ENCODE measurements at regions not wholly inside any gene's neighbourhood (a gene's known extent, or its start where the extent isn't known, plus 50 kb on each side); places are given as distances from the start of the nearest gene placed in this dataset.

GRCh38 chr1:80896781-80897356 is 903.9 kb upstream of the ADGRL2 start:
- no peaks in the 10 kb centered on the region for H3K27me3 ChIP-seq (replicated peaks; ENCODE audit: control insufficient read depth, insufficient read depth, low read length)
- H3K36me3 ChIP-seq (ENCODE audit: control insufficient read depth, insufficient read depth, low read length): no peaks in the 10 kb centered on the region
- H3K4me3 ChIP-seq (replicated peaks; ENCODE audit: low read depth, low read length): no peak overlapping the region
- DNase-seq (ENCODE audit: extremely low read depth, insufficient read length): no peak
- TF ChIP-seq CTCF (IDR thresholded peaks at IDR 0.05; ENCODE audit: insufficient read depth, low read length, poor library complexity, severe bottlenecking): no peak

- H3K36me3 ChIP-seq (ENCODE audit: control insufficient read depth, insufficient read depth, low read length): no peaks in the 10 kb centered on the region
- no peak for TF ChIP-seq CTCF (IDR thresholded peaks at IDR 0.05; ENCODE audit: insufficient read depth, low read length, poor library complexity, severe bottlenecking)
- no peaks in the 10 kb centered on the region for H3K27me3 ChIP-seq (replicated peaks; ENCODE audit: control insufficient read depth, insufficient read depth, low read length)
- H3K4me3 ChIP-seq (replicated peaks; ENCODE audit: low read depth, low read length): no peak overlapping the region
- no peak for DNase-seq (ENCODE audit: extremely low read depth, insufficient read length)
Measured at GRCh38 chr1:80894921-80895320, 905.8 kb upstream of the ADGRL2 start.

- no peak for TF ChIP-seq CTCF (IDR thresholded peaks at IDR 0.05; ENCODE audit: insufficient read depth, low read length, poor library complexity, severe bottlenecking)
- H3K36me3 ChIP-seq (ENCODE audit: control insufficient read depth, insufficient read depth, low read length): no peaks in the 10 kb centered on the region
- H3K4me3 ChIP-seq (replicated peaks; ENCODE audit: low read depth, low read length): no peak overlapping the region
- DNase-seq (ENCODE audit: extremely low read depth, insufficient read length): no peak
- no peaks in the 10 kb centered on the region for H3K27me3 ChIP-seq (replicated peaks; ENCODE audit: control insufficient read depth, insufficient read depth, low read length)
Measured at GRCh38 chr1:80893115-80893514, 907.6 kb upstream of the ADGRL2 start.

- DNase-seq (ENCODE audit: extremely low read depth, insufficient read length): no peak
- TF ChIP-seq CTCF (IDR thresholded peaks at IDR 0.05; ENCODE audit: insufficient read depth, low read length, poor library complexity, severe bottlenecking): no peak
- Histone ChIP-seq H3K36me3 (ENCODE audit: control insufficient read depth, insufficient read depth, low read length) (no peaks in the 10 kb centered on the region), H3K4me3 (replicated peaks; ENCODE audit: low read depth, low read length) (no peak overlapping the region), H3K27me3 (replicated peaks; ENCODE audit: control insufficient read depth, insufficient read depth, low read length) (no peaks in the 10 kb centered on the region)
Measured at GRCh38 chr1:80892539-80892938, 908.2 kb upstream of the ADGRL2 start.

GRCh38 chr1:80891871-80892270 is 908.9 kb upstream of the ADGRL2 start:
- DNase-seq (ENCODE audit: extremely low read depth, insufficient read length): no peak
- no peak overlapping the region for H3K4me3 ChIP-seq (replicated peaks; ENCODE audit: low read depth, low read length)
- H3K27me3 ChIP-seq (replicated peaks; ENCODE audit: control insufficient read depth, insufficient read depth, low read length): no peaks in the 10 kb centered on the region
- no peak for TF ChIP-seq CTCF (IDR thresholded peaks at IDR 0.05; ENCODE audit: insufficient read depth, low read length, poor library complexity, severe bottlenecking)
- no peaks in the 10 kb centered on the region for H3K36me3 ChIP-seq (ENCODE audit: control insufficient read depth, insufficient read depth, low read length)

GRCh38 chr1:80882553-80882952 is 918.2 kb upstream of the ADGRL2 start:
- DNase-seq (ENCODE audit: extremely low read depth, insufficient read length): no peak
- Histone ChIP-seq H3K27me3 (replicated peaks; ENCODE audit: control insufficient read depth, insufficient read depth, low read length) (no peaks in the 10 kb centered on the region), H3K4me3 (replicated peaks; ENCODE audit: low read depth, low read length) (no peak overlapping the region), H3K36me3 (ENCODE audit: control insufficient read depth, insufficient read depth, low read length) (no peaks in the 10 kb centered on the region)
- TF ChIP-seq CTCF (IDR thresholded peaks at IDR 0.05; ENCODE audit: insufficient read depth, low read length, poor library complexity, severe bottlenecking): no peak

Measured in GM06990 (cell line).